NB4 (cell line): ENCODE measurements at regions not wholly inside any gene's neighbourhood (a gene's known extent, or its start where the extent isn't known, plus 50 kb on each side); places are given as distances from the start of the nearest gene placed in this dataset.

ENCODE experiments used
- DNase-seq: peaks from one replicate; pipeline ENCODE4 v3.0.0; 2010; ENCODE audit warnings: low read depth
- H3K4me3 ChIP-seq: one replicate; pipeline ENCODE4 v1.5.1; 2011; ENCODE audit warnings: mild to moderate bottlenecking, low read depth, low read length, moderate library complexity
- MYC ChIP-seq: IDR thresholded peaks from 2 replicates; pipeline ENCODE4 v1.6.1; 2011; ENCODE audit warnings: low read depth, low read length
- POLR2A ChIP-seq: IDR thresholded peaks from 2 replicates; pipeline ENCODE4 v1.6.1; 2011; ENCODE audit warnings: mild to moderate bottlenecking; ENCODE audit not compliant: insufficient read length; ENCODE audit errors: extremely low read depth
- TF ChIP-seq, protein P1 (sequence below): IDR thresholded peaks from 2 replicates; pipeline ENCODE4 v1.6.1; 2011; ENCODE audit warnings: low read depth, low read length
- TF ChIP-seq, protein P2 (sequence below): IDR thresholded peaks from one replicate; pipeline ENCODE4 v1.5.1; 2012; ENCODE audit warnings: low read depth, low read length

DNA sequence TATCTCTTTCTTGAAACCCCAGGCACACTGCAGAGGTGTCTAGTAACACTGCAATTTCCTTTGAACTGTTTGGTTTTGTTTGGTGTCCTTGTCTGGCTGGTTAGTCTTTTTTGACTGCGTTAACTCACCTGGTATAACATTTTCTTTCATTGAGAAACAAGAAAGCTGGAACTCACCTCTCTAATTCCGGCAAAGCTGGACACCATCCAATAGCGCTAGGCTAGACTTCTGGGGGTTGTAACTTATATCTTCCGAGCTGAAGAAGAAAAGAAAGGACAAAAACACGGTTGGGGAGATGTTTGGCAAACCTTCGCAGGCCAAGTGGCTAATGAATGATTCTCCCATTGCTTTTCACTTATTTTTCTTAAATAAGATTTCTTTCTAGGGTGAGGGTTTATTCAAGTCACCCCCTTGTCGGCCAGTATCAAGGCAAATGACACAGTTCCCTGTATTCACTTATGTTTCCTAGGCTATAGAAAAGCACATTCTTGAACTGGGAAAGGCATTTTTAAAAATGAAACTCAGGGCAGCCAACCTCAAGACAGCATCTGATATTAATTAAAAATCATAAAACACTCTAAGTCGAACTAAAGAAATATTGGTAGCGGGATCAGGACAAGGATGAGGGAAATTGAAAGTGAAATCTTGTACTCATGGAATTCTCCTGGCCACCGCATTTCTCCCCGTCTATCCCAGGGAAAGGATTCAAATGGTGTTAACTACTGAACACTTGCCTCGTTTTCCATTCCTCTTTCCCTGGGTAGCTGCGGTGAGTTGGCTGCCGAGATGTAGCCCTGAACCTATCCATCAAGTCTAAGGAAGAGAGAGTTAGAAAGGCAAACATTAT is 95.9 kb upstream of the ZFHX3 start:
- H3K4me3 ChIP-seq = no peak overlapping the region
- TF ChIP-seq, protein P1, sequence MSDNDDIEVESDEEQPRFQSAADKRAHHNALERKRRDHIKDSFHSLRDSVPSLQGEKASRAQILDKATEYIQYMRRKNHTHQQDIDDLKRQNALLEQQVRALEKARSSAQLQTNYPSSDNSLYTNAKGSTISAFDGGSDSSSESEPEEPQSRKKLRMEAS = no peak
- TF ChIP-seq MYC = no peak
- no peak for TF ChIP-seq POLR2A
- TF ChIP-seq, protein P2, sequence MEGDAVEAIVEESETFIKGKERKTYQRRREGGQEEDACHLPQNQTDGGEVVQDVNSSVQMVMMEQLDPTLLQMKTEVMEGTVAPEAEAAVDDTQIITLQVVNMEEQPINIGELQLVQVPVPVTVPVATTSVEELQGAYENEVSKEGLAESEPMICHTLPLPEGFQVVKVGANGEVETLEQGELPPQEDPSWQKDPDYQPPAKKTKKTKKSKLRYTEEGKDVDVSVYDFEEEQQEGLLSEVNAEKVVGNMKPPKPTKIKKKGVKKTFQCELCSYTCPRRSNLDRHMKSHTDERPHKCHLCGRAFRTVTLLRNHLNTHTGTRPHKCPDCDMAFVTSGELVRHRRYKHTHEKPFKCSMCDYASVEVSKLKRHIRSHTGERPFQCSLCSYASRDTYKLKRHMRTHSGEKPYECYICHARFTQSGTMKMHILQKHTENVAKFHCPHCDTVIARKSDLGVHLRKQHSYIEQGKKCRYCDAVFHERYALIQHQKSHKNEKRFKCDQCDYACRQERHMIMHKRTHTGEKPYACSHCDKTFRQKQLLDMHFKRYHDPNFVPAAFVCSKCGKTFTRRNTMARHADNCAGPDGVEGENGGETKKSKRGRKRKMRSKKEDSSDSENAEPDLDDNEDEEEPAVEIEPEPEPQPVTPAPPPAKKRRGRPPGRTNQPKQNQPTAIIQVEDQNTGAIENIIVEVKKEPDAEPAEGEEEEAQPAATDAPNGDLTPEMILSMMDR = no peak
- no peak for DNase-seq

DNA sequence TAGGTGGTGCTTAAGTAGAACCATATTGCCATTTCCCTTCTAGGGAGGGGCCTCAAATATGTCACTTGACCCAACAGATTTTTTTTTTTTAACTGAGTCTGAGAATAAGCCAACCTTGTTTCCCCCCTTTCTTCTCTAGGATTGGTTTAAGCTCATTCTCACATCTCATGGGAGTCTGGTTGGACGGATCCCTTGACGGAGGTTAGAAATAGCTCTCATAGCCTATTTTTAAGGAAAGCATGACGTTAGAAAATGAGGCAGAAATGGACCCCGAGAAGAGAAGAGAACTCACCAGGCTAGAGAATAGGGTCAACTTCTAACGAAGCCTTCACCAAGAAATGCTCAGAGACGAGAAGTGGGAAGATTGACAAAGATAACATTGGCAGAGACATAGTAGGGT is 95.1 kb upstream of the ZFHX3 start:
- TF ChIP-seq POLR2A = no peak
- DNase-seq = no peak
- no peak overlapping the region for H3K4me3 ChIP-seq

DNA sequence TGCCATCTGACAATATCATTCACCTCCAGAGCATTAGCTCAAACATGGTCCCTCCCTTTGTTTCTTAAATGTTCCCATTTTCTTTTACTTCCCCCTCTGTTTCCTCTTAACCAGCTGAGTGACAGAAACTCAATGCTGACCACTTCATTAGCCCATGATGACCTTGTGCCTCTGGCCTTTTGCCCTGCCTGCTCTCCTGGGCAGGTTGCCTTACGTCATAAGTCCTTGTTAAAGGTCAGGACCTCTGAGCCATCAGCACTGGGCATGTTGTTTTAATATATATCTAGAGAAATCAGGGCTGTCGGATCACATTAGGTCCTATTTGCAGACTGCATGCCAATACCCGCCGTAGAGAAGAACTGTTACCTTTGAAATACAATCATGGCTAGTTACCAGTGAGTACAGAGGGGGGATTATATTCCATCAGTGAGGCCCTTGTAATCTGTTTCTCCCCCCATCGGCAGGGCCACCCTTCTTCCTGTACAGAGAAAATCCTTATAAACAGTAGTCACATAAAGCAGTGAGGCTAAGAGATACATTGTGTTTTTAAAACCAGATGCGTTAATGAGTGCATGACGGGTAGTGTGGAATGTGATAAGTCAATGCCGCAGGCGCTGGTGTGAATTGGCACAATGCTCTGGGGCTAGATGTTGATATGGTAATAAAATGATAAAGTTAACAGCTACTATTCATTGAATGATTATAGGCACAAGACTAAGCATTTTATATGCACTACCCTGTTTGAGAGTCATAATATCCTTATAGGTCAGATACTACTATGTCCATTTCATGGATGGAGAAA is 94.3 kb upstream of the ZFHX3 start:
- no peak for TF ChIP-seq MYC
- TF ChIP-seq, protein P2 = no peak
- TF ChIP-seq POLR2A = no peak
- TF ChIP-seq, protein P1 = no peak
- no peak overlapping the region for H3K4me3 ChIP-seq
- no peak for DNase-seq

DNA sequence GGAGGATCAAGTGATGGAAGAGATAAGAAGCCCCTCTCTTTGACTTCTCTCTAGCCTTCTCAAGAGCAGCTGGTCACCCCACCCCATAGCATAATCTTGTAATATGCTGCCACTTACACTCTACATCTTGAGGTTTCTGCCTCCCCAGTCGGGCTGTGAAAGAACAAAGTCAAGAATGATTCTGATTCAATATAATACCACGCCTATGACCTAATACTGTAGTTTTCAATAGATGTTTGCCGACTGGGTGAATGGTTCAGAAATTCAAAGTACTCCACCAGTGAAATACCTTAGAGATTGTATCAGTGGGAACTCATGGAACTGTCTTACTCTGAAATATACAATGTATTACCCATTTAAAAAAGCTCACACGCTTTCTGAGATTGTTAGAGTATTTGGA is 93.0 kb upstream of the ZFHX3 start:
- no peak for DNase-seq
- no peak overlapping the region for H3K4me3 ChIP-seq
- TF ChIP-seq MYC (no peak), POLR2A (no peak)
- TF ChIP-seq, protein P2 = no peak
- TF ChIP-seq, protein P1 = no peak

DNA sequence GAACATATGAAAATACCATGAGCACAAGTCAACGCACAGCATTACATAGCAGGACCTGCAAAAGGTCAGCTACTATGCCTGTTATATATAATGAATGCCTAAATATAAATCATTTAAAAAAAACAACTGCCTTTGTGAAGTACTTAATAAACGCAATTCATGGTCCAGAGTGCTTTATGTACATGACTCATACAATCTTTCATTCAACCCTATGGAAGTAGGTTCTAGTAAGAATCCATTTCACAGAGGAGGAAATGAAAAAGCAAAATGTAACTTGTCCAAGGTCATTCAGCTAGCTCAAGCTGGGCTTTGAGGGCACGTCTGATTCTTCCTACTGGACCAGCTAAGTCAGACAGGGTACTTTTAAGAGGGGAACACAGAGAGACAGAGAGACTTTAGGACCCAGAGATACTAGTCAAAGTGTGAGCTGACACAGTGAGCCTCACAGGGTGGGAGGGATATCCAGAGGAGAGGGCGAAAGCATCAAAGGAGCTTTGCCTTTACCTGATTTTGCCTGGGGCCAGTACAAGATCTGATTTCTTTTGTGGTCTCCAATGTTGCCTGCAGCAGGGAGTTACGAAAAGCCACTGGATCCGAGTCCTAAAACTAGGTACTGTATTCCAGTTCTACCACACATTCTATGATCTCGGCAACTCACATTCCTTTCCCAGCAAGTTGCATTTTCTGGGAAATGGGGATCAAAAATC is 83.4 kb upstream of the ZFHX3 start:
- H3K4me3 ChIP-seq = no peak overlapping the region
- DNase-seq = no peak
- no peak for TF ChIP-seq POLR2A
- TF ChIP-seq, protein P2 = no peak

DNA sequence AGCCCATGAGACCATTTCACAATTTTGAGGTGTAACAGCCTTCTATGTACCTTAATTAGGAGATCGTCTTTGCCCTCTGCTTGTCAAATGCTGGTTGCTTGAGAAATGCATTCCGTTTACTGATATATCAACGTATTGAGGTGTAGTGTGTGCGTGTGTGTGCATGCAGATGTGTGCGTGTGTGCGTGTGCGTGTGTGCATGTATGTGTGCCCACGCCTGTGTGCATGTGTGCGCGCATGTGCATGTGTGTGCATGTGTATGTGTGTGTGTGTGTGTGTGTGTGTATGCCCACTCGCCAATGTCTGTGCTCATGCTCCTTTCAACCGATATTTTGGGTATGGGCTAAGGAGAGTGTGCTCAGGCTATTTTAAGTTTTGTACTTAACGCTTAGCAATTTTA is 81.5 kb upstream of the ZFHX3 start:
- H3K4me3 ChIP-seq = no peak overlapping the region
- TF ChIP-seq, protein P2 = no peak
- no peak for TF ChIP-seq POLR2A
- no peak for TF ChIP-seq MYC
- TF ChIP-seq, protein P1 = no peak
- no peak for DNase-seq
